Liver (tissue), 3 donors: ENCODE measurements at regions not wholly inside any gene's neighbourhood (a gene's known extent, or its start where the extent isn't known, plus 50 kb on each side); places are given as distances from the start of the nearest gene placed in this dataset.

ENCODE experiments used
- EGR1 ChIP-seq, 2 donors: IDR thresholded peaks; 2 replicates each; pipeline ENCODE4 v1.6.1; 2016 to 2018; ENCODE audit warnings: antibody characterized with exemption in 2 of 2, low read depth in 2 of 2
- FOXA1 ChIP-seq: IDR thresholded peaks from 2 replicates; pipeline ENCODE4 v1.6.1; 2016; ENCODE audit warnings: antibody characterized with exemption
- GABPA ChIP-seq, 2 donors: IDR thresholded peaks in 1 of 2; conservative IDR thresholded peaks in 1 of 2; 2 replicates each; pipeline ENCODE4 v1.6.1; 2016; ENCODE audit warnings: antibody characterized with exemption in 2 of 2, mild to moderate bottlenecking in 1 of 2, moderate library complexity in 1 of 2
- RAD21 ChIP-seq, 2 donors: IDR thresholded peaks; 2 replicates each; pipeline ENCODE4 v1.6.1; 2016; ENCODE audit warnings: antibody characterized with exemption in 2 of 2, mild to moderate bottlenecking in 2 of 2
- RXRA ChIP-seq, 2 donors: IDR thresholded peaks; 2 replicates each; pipeline ENCODE4 v1.6.1; 2017 to 2018; ENCODE audit warnings: antibody characterized with exemption in 2 of 2, mild to moderate bottlenecking in 1 of 2
- TAF1 ChIP-seq: conservative IDR thresholded peaks from 2 replicates; pipeline ENCODE4 v1.6.1; 2016; ENCODE audit warnings: antibody characterized with exemption, mild to moderate bottlenecking
- YY1 ChIP-seq: IDR thresholded peaks from 2 replicates; pipeline ENCODE4 v1.6.1; 2016; ENCODE audit warnings: antibody characterized with exemption, mild to moderate bottlenecking
- TF ChIP-seq, protein P1 (sequence below): fragments of 150-350 bp; IDR thresholded peaks from 2 replicates; pipeline ENCODE4 v1.5.1; 2017; ENCODE audit warnings: improper control_type of control experiment, low read depth, low read length; ENCODE audit not compliant: missing input control
- TF ChIP-seq, protein P2 (sequence below): IDR thresholded peaks from 2 replicates; pipeline ENCODE4 v1.6.1; 2016; ENCODE audit warnings: antibody characterized with exemption
- TF ChIP-seq, protein P3 (sequence below): IDR thresholded peaks from 2 replicates; pipeline ENCODE4 v1.6.1; 2016; ENCODE audit warnings: antibody characterized with exemption
- TF ChIP-seq, protein P4 (sequence below): IDR thresholded peaks from 2 replicates; pipeline ENCODE4 v1.6.1; 2016; ENCODE audit warnings: antibody characterized with exemption
- TF ChIP-seq, protein P5 (sequence below): IDR thresholded peaks from 2 replicates; pipeline ENCODE4 v1.6.1; 2016; ENCODE audit warnings: antibody characterized with exemption, mild to moderate bottlenecking
- donor health status: healthy.
- donor health status: healthy.

DNA sequence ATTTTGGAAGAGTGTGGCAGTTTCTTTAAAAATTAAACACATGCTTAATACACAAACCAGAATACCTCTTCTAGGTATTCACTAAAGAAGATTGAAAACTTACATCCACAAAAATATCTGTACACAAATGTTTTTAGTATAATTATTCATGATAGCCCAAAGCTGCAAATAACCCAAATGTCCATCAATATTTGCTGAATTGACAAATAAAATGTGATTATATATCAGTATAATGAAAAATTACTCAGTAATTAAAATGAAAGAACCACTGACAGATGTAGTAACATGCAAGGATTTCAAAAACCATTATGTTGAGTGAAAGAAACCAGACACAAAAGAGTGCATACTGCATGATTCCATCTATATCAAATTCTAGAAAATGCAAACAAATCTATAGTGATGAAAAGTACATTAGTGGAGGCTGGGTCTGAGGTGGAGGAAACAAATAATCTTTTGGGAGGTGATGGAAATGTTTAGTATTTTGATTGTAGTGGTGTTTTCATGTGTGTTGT, 94.8 kb downstream of the QPCT start:
- TF ChIP-seq, protein P1, sequence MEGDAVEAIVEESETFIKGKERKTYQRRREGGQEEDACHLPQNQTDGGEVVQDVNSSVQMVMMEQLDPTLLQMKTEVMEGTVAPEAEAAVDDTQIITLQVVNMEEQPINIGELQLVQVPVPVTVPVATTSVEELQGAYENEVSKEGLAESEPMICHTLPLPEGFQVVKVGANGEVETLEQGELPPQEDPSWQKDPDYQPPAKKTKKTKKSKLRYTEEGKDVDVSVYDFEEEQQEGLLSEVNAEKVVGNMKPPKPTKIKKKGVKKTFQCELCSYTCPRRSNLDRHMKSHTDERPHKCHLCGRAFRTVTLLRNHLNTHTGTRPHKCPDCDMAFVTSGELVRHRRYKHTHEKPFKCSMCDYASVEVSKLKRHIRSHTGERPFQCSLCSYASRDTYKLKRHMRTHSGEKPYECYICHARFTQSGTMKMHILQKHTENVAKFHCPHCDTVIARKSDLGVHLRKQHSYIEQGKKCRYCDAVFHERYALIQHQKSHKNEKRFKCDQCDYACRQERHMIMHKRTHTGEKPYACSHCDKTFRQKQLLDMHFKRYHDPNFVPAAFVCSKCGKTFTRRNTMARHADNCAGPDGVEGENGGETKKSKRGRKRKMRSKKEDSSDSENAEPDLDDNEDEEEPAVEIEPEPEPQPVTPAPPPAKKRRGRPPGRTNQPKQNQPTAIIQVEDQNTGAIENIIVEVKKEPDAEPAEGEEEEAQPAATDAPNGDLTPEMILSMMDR, result no peak
- TF ChIP-seq, protein P2, sequence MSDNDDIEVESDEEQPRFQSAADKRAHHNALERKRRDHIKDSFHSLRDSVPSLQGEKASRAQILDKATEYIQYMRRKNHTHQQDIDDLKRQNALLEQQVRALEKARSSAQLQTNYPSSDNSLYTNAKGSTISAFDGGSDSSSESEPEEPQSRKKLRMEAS, result no peak
- TF ChIP-seq GABPA (IDR thresholded peaks at IDR 0.05 in 1 of 2, conservative IDR thresholded peaks at IDR 0.05 in 1 of 2), result no peak
- no peak for TF ChIP-seq RXRA (IDR thresholded peaks at IDR 0.05)
- TF ChIP-seq, protein P3, sequence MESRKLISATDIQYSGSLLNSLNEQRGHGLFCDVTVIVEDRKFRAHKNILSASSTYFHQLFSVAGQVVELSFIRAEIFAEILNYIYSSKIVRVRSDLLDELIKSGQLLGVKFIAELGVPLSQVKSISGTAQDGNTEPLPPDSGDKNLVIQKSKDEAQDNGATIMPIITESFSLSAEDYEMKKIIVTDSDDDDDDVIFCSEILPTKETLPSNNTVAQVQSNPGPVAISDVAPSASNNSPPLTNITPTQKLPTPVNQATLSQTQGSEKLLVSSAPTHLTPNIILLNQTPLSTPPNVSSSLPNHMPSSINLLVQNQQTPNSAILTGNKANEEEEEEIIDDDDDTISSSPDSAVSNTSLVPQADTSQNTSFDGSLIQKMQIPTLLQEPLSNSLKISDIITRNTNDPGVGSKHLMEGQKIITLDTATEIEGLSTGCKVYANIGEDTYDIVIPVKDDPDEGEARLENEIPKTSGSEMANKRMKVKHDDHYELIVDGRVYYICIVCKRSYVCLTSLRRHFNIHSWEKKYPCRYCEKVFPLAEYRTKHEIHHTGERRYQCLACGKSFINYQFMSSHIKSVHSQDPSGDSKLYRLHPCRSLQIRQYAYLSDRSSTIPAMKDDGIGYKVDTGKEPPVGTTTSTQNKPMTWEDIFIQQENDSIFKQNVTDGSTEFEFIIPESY, result no peak
- TF ChIP-seq, protein P4, sequence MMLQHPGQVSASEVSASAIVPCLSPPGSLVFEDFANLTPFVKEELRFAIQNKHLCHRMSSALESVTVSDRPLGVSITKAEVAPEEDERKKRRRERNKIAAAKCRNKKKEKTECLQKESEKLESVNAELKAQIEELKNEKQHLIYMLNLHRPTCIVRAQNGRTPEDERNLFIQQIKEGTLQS, result no peak
- TF ChIP-seq FOXA1, result no peak
- TF ChIP-seq, protein P5, sequence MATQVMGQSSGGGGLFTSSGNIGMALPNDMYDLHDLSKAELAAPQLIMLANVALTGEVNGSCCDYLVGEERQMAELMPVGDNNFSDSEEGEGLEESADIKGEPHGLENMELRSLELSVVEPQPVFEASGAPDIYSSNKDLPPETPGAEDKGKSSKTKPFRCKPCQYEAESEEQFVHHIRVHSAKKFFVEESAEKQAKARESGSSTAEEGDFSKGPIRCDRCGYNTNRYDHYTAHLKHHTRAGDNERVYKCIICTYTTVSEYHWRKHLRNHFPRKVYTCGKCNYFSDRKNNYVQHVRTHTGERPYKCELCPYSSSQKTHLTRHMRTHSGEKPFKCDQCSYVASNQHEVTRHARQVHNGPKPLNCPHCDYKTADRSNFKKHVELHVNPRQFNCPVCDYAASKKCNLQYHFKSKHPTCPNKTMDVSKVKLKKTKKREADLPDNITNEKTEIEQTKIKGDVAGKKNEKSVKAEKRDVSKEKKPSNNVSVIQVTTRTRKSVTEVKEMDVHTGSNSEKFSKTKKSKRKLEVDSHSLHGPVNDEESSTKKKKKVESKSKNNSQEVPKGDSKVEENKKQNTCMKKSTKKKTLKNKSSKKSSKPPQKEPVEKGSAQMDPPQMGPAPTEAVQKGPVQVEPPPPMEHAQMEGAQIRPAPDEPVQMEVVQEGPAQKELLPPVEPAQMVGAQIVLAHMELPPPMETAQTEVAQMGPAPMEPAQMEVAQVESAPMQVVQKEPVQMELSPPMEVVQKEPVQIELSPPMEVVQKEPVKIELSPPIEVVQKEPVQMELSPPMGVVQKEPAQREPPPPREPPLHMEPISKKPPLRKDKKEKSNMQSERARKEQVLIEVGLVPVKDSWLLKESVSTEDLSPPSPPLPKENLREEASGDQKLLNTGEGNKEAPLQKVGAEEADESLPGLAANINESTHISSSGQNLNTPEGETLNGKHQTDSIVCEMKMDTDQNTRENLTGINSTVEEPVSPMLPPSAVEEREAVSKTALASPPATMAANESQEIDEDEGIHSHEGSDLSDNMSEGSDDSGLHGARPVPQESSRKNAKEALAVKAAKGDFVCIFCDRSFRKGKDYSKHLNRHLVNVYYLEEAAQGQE, result no peak
- TF ChIP-seq EGR1 (IDR thresholded peaks at IDR 0.05; ENCODE audit: low read depth in 2 of 2), result no peak
- no peak for TF ChIP-seq RAD21 (IDR thresholded peaks at IDR 0.05)
- TF ChIP-seq TAF1, result no peak
- no peak for TF ChIP-seq YY1
